Nephron progenitor cell (in vitro differentiated cells): ENCODE measurements at regions not wholly inside any gene's neighbourhood (a gene's known extent, or its start where the extent isn't known, plus 50 kb on each side); places are given as distances from the start of the nearest gene placed in this dataset.

Experiments
- DNase-seq: peaks from one replicate; pipeline ENCODE4 v3.0.0; 2021
- H3K27ac Mint-ChIP-seq: 2 replicates; pipeline ENCODE4 v1.8.0; 2021; ENCODE audit warnings: mild to moderate bottlenecking, moderate library complexity, mixed read lengths
- H3K27me3 Mint-ChIP-seq: 2 replicates; pipeline ENCODE4 v1.8.0; 2021; ENCODE audit warnings: mild to moderate bottlenecking, low read depth, mixed read lengths; ENCODE audit not compliant: poor library complexity
- H3K36me3 Mint-ChIP-seq: 2 replicates; pipeline ENCODE4 v1.8.0; 2021; ENCODE audit warnings: low read depth, mixed read lengths
- H3K4me1 Mint-ChIP-seq: 2 replicates; pipeline ENCODE4 v1.8.0; 2021; ENCODE audit warnings: mixed read lengths
- H3K4me3 Mint-ChIP-seq: 2 replicates; pipeline ENCODE4 v1.8.0; 2021; ENCODE audit warnings: mild to moderate bottlenecking, moderate library complexity, mixed read lengths
- H3K9me3 Mint-ChIP-seq: 2 replicates; pipeline ENCODE4 v1.8.0; 2021; ENCODE audit warnings: mild to moderate bottlenecking, moderate library complexity, mixed read lengths
- CTCF ChIP-seq: fragments of 200-600 bp; sonication (generic); IDR thresholded peaks from 2 replicates; pipeline ENCODE4 v1.5.0; 2021; ENCODE audit warnings: antibody characterized with exemption

GRCh38 chr9:80842389-80842788, 847.0 kb downstream of the TLE1 start:
- TF ChIP-seq CTCF = no peak
- Mint-ChIP-seq H3K4me3 (no peak overlapping the region), H3K9me3 (no peaks in the 10 kb centered on the region), H3K36me3 (no peaks in the 10 kb centered on the region), H3K4me1 (peaks cover 12% of the 10 kb centered on the region), H3K27me3 (no peaks in the 10 kb centered on the region), H3K27ac (peak overlapping the region; percentile 29)
- DNase-seq = no peak

- TF ChIP-seq CTCF = no peak
- Mint-ChIP-seq H3K4me3 (no peak overlapping the region), H3K36me3 (no peaks in the 10 kb centered on the region), H3K27me3 (no peaks in the 10 kb centered on the region), H3K27ac (no peak overlapping the region), H3K4me1 (peaks cover 12% of the 10 kb centered on the region), H3K9me3 (no peaks in the 10 kb centered on the region)
- DNase-seq = no peak
Measured at GRCh38 chr9:80841888-80842287, 847.5 kb downstream of the TLE1 start.

GRCh38 chr9:80839821-80840675, 849.3 kb downstream of the TLE1 start:
- Mint-ChIP-seq H3K36me3 (no peaks in the 10 kb centered on the region), H3K27me3 (peaks cover under 1% of the 10 kb centered on the region), H3K4me3 (no peak overlapping the region), H3K4me1 (peaks cover 12% of the 10 kb centered on the region), H3K27ac (no peak overlapping the region), H3K9me3 (no peaks in the 10 kb centered on the region)
- no peak for TF ChIP-seq CTCF
- no peak for DNase-seq

- peaks cover under 1% of the 10 kb centered on the region for H3K9me3 Mint-ChIP-seq
- peaks cover 4% of the 10 kb centered on the region for H3K27me3 Mint-ChIP-seq
- TF ChIP-seq CTCF = no peak
- no peak overlapping the region for H3K4me3 Mint-ChIP-seq
- no peaks in the 10 kb centered on the region for H3K36me3 Mint-ChIP-seq
- DNase-seq = no peak
- H3K27ac Mint-ChIP-seq = no peak overlapping the region
- no peaks in the 10 kb centered on the region for H3K4me1 Mint-ChIP-seq
Measured at GRCh38 chr9:80836013-80836412, 853.3 kb downstream of the TLE1 start.

GRCh38 chr9:80831751-80832150, 857.6 kb downstream of the TLE1 start:
- no peak for TF ChIP-seq CTCF
- Mint-ChIP-seq H3K27me3 (peaks cover 4% of the 10 kb centered on the region), H3K4me3 (no peak overlapping the region), H3K9me3 (peaks cover 12% of the 10 kb centered on the region), H3K27ac (no peak overlapping the region), H3K36me3 (peaks cover 4% of the 10 kb centered on the region), H3K4me1 (no peaks in the 10 kb centered on the region)
- DNase-seq = no peak

GRCh38 chr9:80811656-80812055, 877.7 kb downstream of the TLE1 start:
- Mint-ChIP-seq H3K4me1 (peaks cover 24% of the 10 kb centered on the region), H3K36me3 (peaks cover 2% of the 10 kb centered on the region), H3K9me3 (peaks cover 8% of the 10 kb centered on the region), H3K4me3 (no peak overlapping the region), H3K27me3 (no peaks in the 10 kb centered on the region), H3K27ac (peak overlapping the region; percentile 37)
- DNase-seq = peak; percentile 7
- no peak for TF ChIP-seq CTCF
